Uterus (tissue), 3 donors: ENCODE measurements at regions not wholly inside any gene's neighbourhood (a gene's known extent, or its start where the extent isn't known, plus 50 kb on each side); places are given as distances from the start of the nearest gene placed in this dataset.
"Not testable (repeated sequence)": the region's sequence is repeated elsewhere in the genome, so short reads cannot be mapped to it uniquely, and the experiment has no call there.

Experiments used
- DNase-seq, 2 donors: peaks; one replicate each; pipeline ENCODE4 v3.0.0-alpha.2; 2019 to 2020
- H3K27ac ChIP-seq, 2 donors: fragments of 200-600 bp; sonication (generic); 1 replicate in 1 of 2; 2 replicates in 1 of 2; pipeline ENCODE4 v1.5.1; 2016 to 2018
- H3K27me3 ChIP-seq, 2 donors: fragments of 200-600 bp; sonication (generic); one replicate each; pipeline ENCODE4 v1.5.1; 2018 to 2019; ENCODE audit warnings: control low read depth in 1 of 2
- H3K36me3 ChIP-seq, 2 donors: fragments of 200-600 bp; sonication (generic); one replicate each; pipeline ENCODE4 v1.5.1; 2019; ENCODE audit warnings: control low read depth in 1 of 2
- H3K4me1 ChIP-seq, 2 donors: fragments of 200-600 bp; sonication (generic); one replicate each; pipeline ENCODE4 v1.5.1; 2018 to 2019; ENCODE audit warnings: control low read depth in 1 of 2
- H3K4me3 ChIP-seq, 2 donors: fragments of 200-600 bp; sonication (generic); 1 replicate in 1 of 2; 2 replicates in 1 of 2; pipeline ENCODE4 v1.5.1; 2018 to 2019; ENCODE audit warnings: mild to moderate bottlenecking in 1 of 2
- H3K9me3 ChIP-seq, 2 donors: fragments of 200-600 bp; sonication (generic); one replicate each; pipeline ENCODE4 v1.5.1; 2019; ENCODE audit warnings: control low read depth in 1 of 2
- POLR2A ChIP-seq, 2 donors: fragments of 450-650 bp; IDR thresholded peaks; one replicate each; pipeline ENCODE4 v1.6.1; 2016; ENCODE audit warnings: antibody characterized with exemption in 2 of 2, mild to moderate bottlenecking in 1 of 2, moderate library complexity in 1 of 2
- intact Hi-C: fragments of 100-400 bp; cut with DNase I; formaldehyde crosslinking; loops from one replicate; pipeline ENCODE4 v1.15.1; 2023; ENCODE audit warnings: low total_unique reads
- TF ChIP-seq, protein P1 (sequence below), 4 experiments: fragments of 200-600 bp in 2 of 4; fragments of 450-650 bp in 2 of 4; sonication (generic) in 2 of 4; IDR thresholded peaks; one replicate each; pipeline ENCODE4 v1.5.1; 2016 to 2019; ENCODE audit warnings: antibody characterized with exemption in 4 of 4, mild to moderate bottlenecking in 2 of 4, moderate library complexity in 1 of 4
- donor health status: DM: yes; HTN: yes; CAD: no.

DNA sequence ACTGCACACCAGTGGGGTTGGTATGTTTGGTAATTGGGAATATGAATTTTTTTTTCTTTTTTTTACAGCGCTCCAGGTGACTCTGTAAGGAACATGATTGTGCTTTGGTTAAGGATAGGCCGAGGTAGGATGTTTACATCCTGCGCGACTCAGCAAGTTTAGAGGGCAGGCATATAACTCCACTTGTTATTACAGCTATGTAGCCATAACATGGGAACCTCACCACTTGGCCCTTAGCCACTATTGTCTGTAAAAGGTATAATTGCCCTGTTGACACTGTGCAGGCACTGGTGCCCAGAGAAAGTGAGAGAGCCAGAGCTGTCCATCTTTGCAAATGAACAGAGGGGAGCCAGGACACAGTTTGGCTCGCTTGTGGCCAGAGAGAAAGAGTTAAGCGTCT is 172.9 kb downstream of the MCHR2 start:
- Histone ChIP-seq H3K27ac (no peak overlapping the region), H3K27me3 (no peaks in the 10 kb centered on the region), H3K9me3 (no peaks in the 10 kb centered on the region), H3K4me3 (no peak overlapping the region), H3K36me3 (no peaks in the 10 kb centered on the region), H3K4me1 (no peaks in the 10 kb centered on the region)
- TF ChIP-seq, protein P1, sequence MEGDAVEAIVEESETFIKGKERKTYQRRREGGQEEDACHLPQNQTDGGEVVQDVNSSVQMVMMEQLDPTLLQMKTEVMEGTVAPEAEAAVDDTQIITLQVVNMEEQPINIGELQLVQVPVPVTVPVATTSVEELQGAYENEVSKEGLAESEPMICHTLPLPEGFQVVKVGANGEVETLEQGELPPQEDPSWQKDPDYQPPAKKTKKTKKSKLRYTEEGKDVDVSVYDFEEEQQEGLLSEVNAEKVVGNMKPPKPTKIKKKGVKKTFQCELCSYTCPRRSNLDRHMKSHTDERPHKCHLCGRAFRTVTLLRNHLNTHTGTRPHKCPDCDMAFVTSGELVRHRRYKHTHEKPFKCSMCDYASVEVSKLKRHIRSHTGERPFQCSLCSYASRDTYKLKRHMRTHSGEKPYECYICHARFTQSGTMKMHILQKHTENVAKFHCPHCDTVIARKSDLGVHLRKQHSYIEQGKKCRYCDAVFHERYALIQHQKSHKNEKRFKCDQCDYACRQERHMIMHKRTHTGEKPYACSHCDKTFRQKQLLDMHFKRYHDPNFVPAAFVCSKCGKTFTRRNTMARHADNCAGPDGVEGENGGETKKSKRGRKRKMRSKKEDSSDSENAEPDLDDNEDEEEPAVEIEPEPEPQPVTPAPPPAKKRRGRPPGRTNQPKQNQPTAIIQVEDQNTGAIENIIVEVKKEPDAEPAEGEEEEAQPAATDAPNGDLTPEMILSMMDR (IDR thresholded peaks at IDR 0.05): no peak
- TF ChIP-seq POLR2A (IDR thresholded peaks at IDR 0.05): no peak
- intact Hi-C loops: no loop called here
- DNase-seq: no peak

DNA sequence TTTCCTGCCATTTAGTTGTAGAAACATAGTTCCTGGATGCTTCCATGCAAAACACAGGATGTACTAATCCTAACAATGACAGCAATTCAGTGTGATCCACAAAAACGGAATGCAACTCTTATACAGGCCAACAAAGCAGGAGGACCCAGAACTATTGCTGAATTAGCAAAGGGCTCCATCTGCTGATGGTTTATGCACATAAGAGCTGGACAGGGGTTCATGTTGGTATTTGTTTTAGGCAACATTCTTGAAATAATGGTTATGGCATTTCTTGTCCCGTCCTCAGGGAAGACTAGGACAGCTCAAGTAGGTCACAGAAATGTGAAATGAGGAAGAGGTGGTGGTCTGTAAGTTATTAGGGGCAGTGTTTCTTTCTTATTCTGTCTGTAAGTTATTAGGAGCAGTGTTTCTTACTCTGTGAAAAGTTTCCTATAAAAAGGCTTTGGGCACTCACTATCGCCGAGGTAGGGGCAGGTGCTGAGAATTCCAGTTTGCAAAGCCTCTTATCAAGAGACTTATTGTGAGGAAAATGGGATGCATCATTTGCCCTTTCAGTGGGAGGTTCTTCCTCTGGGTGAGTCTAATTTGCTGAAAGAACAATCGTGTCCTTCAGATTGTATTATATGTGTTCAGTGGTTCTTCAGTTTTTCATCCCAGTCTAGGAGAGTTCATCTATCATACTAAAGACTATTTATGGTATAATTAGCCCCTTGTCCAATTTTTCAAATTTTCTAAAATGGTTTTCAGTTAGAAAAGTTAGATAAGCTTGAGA is 171.1 kb downstream of the MCHR2 start:
- no peaks in the 10 kb centered on the region for H3K27me3 ChIP-seq
- no peaks in the 10 kb centered on the region for H3K36me3 ChIP-seq
- DNase-seq: no peak
- intact Hi-C loops: no loop called here
- H3K9me3 ChIP-seq: no peaks in the 10 kb centered on the region
- no peak overlapping the region for H3K4me3 ChIP-seq
- no peak for TF ChIP-seq POLR2A (IDR thresholded peaks at IDR 0.05)
- TF ChIP-seq, protein P1 (IDR thresholded peaks at IDR 0.05): peak in 1 of 4 experiments; percentile 9
- no peaks in the 10 kb centered on the region for H3K4me1 ChIP-seq
- no peak overlapping the region for H3K27ac ChIP-seq

DNA sequence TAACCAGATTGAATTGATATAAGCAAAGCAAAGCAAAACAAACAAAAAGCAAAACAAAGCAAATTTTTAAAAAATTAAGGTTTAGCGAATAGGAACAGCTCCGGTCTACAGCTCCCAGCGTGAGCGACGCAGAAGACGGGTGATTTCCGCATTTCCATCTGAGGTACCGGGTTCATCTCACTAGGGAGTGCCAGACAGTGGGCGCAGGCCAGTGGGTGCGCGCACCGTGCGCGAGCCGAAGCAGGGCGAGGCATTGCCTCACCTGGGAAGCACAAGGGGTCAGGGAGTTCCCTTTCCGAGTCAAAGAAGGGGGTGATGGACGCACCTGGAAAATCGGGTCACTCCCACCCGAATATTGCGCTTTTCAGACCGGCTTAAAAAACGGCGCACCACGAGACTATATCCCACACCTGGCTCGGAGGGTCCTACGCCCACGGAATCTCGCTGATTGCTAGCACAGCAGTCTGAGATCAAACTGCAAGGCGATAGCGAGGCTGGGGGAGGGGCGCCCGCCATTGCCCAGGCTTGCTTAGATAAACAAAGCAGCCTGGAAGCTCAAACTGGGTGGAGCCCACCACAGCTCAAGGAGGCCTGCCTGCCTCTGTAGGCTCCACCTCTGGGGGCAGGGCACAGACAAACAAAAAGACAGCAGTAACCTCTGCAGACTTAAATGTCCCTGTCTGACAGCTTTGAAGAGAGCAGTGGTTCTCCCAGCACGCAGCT is 170.3 kb downstream of the MCHR2 start:
- H3K9me3 ChIP-seq, DNase-seq, H3K4me3 ChIP-seq, H3K27me3 ChIP-seq, H3K27ac ChIP-seq, H3K4me1 ChIP-seq, intact Hi-C loops, H3K36me3 ChIP-seq: not testable (repeated sequence)

DNA sequence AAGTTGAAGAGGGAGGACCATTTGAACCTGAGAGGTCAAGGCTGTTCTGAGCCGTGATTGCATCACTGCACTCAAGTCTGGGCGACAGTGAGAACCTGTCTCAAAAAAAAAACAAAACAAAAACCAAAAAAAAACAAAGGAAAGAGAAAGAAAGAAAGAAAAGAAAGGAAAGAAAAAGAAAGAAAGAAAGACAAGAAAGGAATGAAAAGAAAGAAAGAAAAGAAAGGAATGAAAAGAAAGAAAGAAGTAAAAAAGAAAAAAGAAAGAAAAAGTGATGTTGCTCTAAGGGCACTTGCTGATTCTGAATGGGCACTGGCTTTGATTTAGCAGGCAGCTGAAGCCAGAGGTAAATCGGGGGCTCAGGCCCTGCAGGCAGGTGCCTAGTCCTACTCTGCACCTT is 161.0 kb downstream of the MCHR2 start:
- H3K4me3 ChIP-seq: no peak overlapping the region
- intact Hi-C loops: no loop called here
- no peak for DNase-seq
- no peak overlapping the region for H3K27ac ChIP-seq
- no peaks in the 10 kb centered on the region for H3K27me3 ChIP-seq
- H3K4me1 ChIP-seq: no peaks in the 10 kb centered on the region
- TF ChIP-seq POLR2A (IDR thresholded peaks at IDR 0.05): no peak
- TF ChIP-seq, protein P1 (IDR thresholded peaks at IDR 0.05): no peak
- H3K9me3 ChIP-seq: no peaks in the 10 kb centered on the region
- no peaks in the 10 kb centered on the region for H3K36me3 ChIP-seq

DNA sequence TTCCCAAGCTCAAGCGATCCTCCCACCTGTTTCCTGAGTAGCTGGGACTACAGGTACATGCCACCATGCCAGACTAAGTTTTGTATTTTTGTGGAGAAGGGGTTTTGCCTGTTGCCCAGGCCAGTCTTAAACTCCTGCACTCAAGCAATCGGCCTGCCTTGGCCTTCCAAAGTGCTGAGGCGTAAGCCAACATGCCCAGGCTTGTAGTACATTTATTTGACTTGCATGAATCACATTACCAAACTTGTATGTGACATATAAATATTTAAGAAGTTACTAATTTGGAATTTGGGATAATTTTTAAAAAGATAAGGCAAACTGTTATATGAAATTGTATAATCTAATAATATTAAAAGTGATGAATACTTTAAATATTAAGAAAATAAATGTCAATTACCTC is 157.6 kb downstream of the MCHR2 start:
- no peaks in the 10 kb centered on the region for H3K27me3 ChIP-seq
- no peaks in the 10 kb centered on the region for H3K36me3 ChIP-seq
- TF ChIP-seq, protein P1 (IDR thresholded peaks at IDR 0.05): no peak
- TF ChIP-seq POLR2A (IDR thresholded peaks at IDR 0.05): no peak
- H3K9me3 ChIP-seq: no peaks in the 10 kb centered on the region
- DNase-seq: no peak
- intact Hi-C loops: no loop called here
- no peak overlapping the region for H3K27ac ChIP-seq
- H3K4me3 ChIP-seq: no peak overlapping the region
- no peaks in the 10 kb centered on the region for H3K4me1 ChIP-seq
